H9 (cell line): ENCODE measurements at regions not wholly inside any gene's neighbourhood (a gene's known extent, or its start where the extent isn't known, plus 50 kb on each side); places are given as distances from the start of the nearest gene placed in this dataset.

ENCODE experiments used
- DNase-seq: peaks from one replicate; pipeline ENCODE4 v3.0.0-alpha.2; 2017
- H2AFZ ChIP-seq: one replicate; pipeline ENCODE4 v1.6.1; 2013; ENCODE audit warnings: mild to moderate bottlenecking, low read length, control low read depth, moderate library complexity
- H2AK5ac ChIP-seq: 2 replicates; pipeline ENCODE4 v1.6.1; 2013; ENCODE audit warnings: low read length, control low read depth, mixed read lengths; ENCODE audit not compliant: insufficient read length
- H2BK120ac ChIP-seq: one replicate; pipeline ENCODE4 v1.6.1; 2013; ENCODE audit warnings: low read depth, mild to moderate bottlenecking, low read length, control low read depth, inconsistent platforms; ENCODE audit not compliant: poor library complexity, severe bottlenecking
- H2BK12ac ChIP-seq: 2 replicates; pipeline ENCODE4 v1.6.1; 2013; ENCODE audit warnings: low read length, control low read depth, mixed read lengths, low read depth; ENCODE audit not compliant: insufficient read length
- H2BK15ac ChIP-seq: 2 replicates; pipeline ENCODE4 v1.6.1; 2013; ENCODE audit warnings: low read depth, low read length, control low read depth
- H2BK20ac ChIP-seq: one replicate; pipeline ENCODE4 v1.6.1; 2013; ENCODE audit warnings: low read depth, mild to moderate bottlenecking, low read length, control low read depth, inconsistent platforms; ENCODE audit not compliant: poor library complexity, severe bottlenecking
- H2BK5ac ChIP-seq: 2 replicates; pipeline ENCODE4 v1.6.1; 2013; ENCODE audit warnings: low read length, control low read depth, mixed read lengths; ENCODE audit not compliant: insufficient read length
- H3K14ac ChIP-seq: 2 replicates; pipeline ENCODE4 v1.6.1; 2013; ENCODE audit warnings: low read length, control low read depth; ENCODE audit not compliant: insufficient read depth
- H3K18ac ChIP-seq: 2 replicates; pipeline ENCODE4 v1.6.1; 2013; ENCODE audit warnings: low read depth, mild to moderate bottlenecking, mixed read lengths, low read length, control low read depth; ENCODE audit not compliant: insufficient read length
- H3K23ac ChIP-seq: 2 replicates; pipeline ENCODE4 v1.6.1; 2013; ENCODE audit warnings: low read length, control low read depth, mixed read lengths, low read depth; ENCODE audit not compliant: insufficient read length
- H3K23me2 ChIP-seq: 2 replicates; pipeline ENCODE4 v1.6.1; 2013; ENCODE audit warnings: low read depth, mild to moderate bottlenecking, mixed read lengths, low read length, control low read depth; ENCODE audit not compliant: insufficient read length, poor library complexity, severe bottlenecking
- H3K27ac ChIP-seq: 2 replicates; pipeline ENCODE4 v1.5.1; 2013; ENCODE audit warnings: low read length, control low read depth, mixed read lengths, low read depth; ENCODE audit not compliant: insufficient read length
- H3K27me3 ChIP-seq: 2 replicates; pipeline ENCODE4 v1.6.1; 2013; ENCODE audit warnings: low read length, control low read depth, inconsistent platforms; ENCODE audit not compliant: insufficient read depth
- H3K4ac ChIP-seq: 2 replicates; pipeline ENCODE4 v1.6.1; 2013; ENCODE audit warnings: low read depth, mild to moderate bottlenecking, control low read depth, inconsistent platforms, low read length, moderate library complexity
- H3K4me1 ChIP-seq: 2 replicates; pipeline ENCODE4 v1.6.1; 2013; ENCODE audit warnings: low read length, control low read depth, inconsistent platforms; ENCODE audit not compliant: insufficient read depth
- H3K4me2 ChIP-seq: 2 replicates; pipeline ENCODE4 v1.6.1; 2013; ENCODE audit warnings: low read length, control low read depth, mixed read lengths; ENCODE audit not compliant: insufficient read length, insufficient read depth
- H3K56ac ChIP-seq: 2 replicates; pipeline ENCODE4 v1.6.1; 2013; ENCODE audit warnings: low read depth, mild to moderate bottlenecking, mixed read lengths, low read length, control low read depth; ENCODE audit not compliant: insufficient read length
- H3K79me1 ChIP-seq: 2 replicates; pipeline ENCODE4 v1.6.1; 2013; ENCODE audit warnings: low read depth, mild to moderate bottlenecking, moderate library complexity, low read length, control low read depth, inconsistent platforms; ENCODE audit not compliant: insufficient read depth, poor library complexity, severe bottlenecking
- H3K79me2 ChIP-seq: 2 replicates; pipeline ENCODE4 v1.6.1; 2013; ENCODE audit warnings: low read length, control low read depth, inconsistent platforms; ENCODE audit not compliant: insufficient read depth
- H3K9ac ChIP-seq: 2 replicates; pipeline ENCODE4 v1.6.1; 2013; ENCODE audit warnings: low read length, control low read depth, mixed read lengths; ENCODE audit not compliant: insufficient read length; ENCODE audit errors: extremely low read depth
- H3K9me3 ChIP-seq: one replicate; pipeline ENCODE4 v1.6.1; 2013; ENCODE audit warnings: low read depth, low read length, inconsistent platforms; ENCODE audit not compliant: control insufficient read depth
- H3T11ph ChIP-seq: one replicate; pipeline ENCODE4 v1.6.1; 2013; ENCODE audit warnings: mild to moderate bottlenecking, low read length, control low read depth, inconsistent platforms
- H4K20me1 ChIP-seq: one replicate; pipeline ENCODE4 v1.6.1; 2013; ENCODE audit not compliant: control insufficient read depth, insufficient read length, insufficient read depth
- H4K5ac ChIP-seq: 2 replicates; pipeline ENCODE4 v1.6.1; 2013; ENCODE audit warnings: low read depth, mild to moderate bottlenecking, mixed read lengths, low read length, control low read depth; ENCODE audit not compliant: insufficient read length
- H4K8ac ChIP-seq: replicated peaks from 2 replicates; pipeline ENCODE4 v1.6.1; 2013; ENCODE audit warnings: low read length, control low read depth, mixed read lengths, low read depth; ENCODE audit not compliant: insufficient read length
- H4K91ac ChIP-seq: 2 replicates; pipeline ENCODE4 v1.6.1; 2013; ENCODE audit warnings: low read depth, mild to moderate bottlenecking, moderate library complexity, mixed read lengths, low read length, control low read depth; ENCODE audit not compliant: insufficient read length
- H3K27ac Mint-ChIP-seq, 3 experiments: 2 replicates in 2 of 3; 3 replicates in 1 of 3; pipeline ENCODE4 v1.8.0; 2020 to 2021; ENCODE audit warnings: mixed read lengths in 3 of 3, mild to moderate bottlenecking in 1 of 3, moderate library complexity in 1 of 3
- H3K27me3 Mint-ChIP-seq: 2 replicates; pipeline ENCODE4 v1.8.0; 2021; ENCODE audit warnings: low read depth, mild to moderate bottlenecking, moderate library complexity, mixed read lengths
- H3K36me3 Mint-ChIP-seq, 3 experiments: 2 replicates in 2 of 3; 3 replicates in 1 of 3; pipeline ENCODE4 v1.8.0; 2020 to 2021; ENCODE audit warnings: low read depth in 3 of 3, mixed read lengths in 3 of 3; ENCODE audit not compliant: insufficient read depth in 1 of 3
- H3K4me1 Mint-ChIP-seq, 2 experiments: 2 replicates each; pipeline ENCODE4 v1.8.0; 2020; ENCODE audit warnings: mixed read lengths in 2 of 2
- H3K4me3 Mint-ChIP-seq, 2 experiments: 2 replicates in 1 of 2; 3 replicates in 1 of 2; pipeline ENCODE4 v1.8.0; 2020 to 2021; ENCODE audit warnings: mild to moderate bottlenecking in 2 of 2, mixed read lengths in 2 of 2, moderate library complexity in 1 of 2
- H3K9me3 Mint-ChIP-seq, 2 experiments: 2 replicates in 1 of 2; 3 replicates in 1 of 2; pipeline ENCODE4 v1.8.0; 2020; ENCODE audit warnings: mild to moderate bottlenecking in 2 of 2, mixed read lengths in 2 of 2, moderate library complexity in 1 of 2
- CTCF ChIP-seq: fragments of 200-600 bp; sonication (generic); conservative IDR thresholded peaks from 3 replicates; pipeline ENCODE4 v1.8.0; 2021; ENCODE audit warnings: antibody characterized with exemption, mild to moderate bottlenecking
- WGBS: extraction: QIAGEN DNeasy Blood & Tissue Kit; methylation state at CpG from one replicate; pipeline ENCODE4 v1.1.7; 2013; ENCODE audit warnings: missing lambda C conversion rate, low lambda C conversion rate, mixed read lengths; ENCODE audit not compliant: insufficient read length; ENCODE audit errors: extremely low coverage; 5-methylcytosine and 5-hydroxymethylcytosine counted together

GRCh38 chr18:35852786-35853185 is 119.7 kb upstream of the RMP24 start:
- Histone ChIP-seq H3K23me2 (no peaks in the 10 kb centered on the region), H3K14ac (no peak overlapping the region), H4K8ac (no peak overlapping the region), H2BK12ac (no peak overlapping the region), H2BK120ac (no peak overlapping the region), H4K5ac (no peak overlapping the region), H2BK15ac (no peak overlapping the region), H3K79me2 (no peaks in the 10 kb centered on the region), H2AFZ (no peak overlapping the region), H3K4me2 (no peak overlapping the region), H3K18ac (no peak overlapping the region), H3K9ac (no peak overlapping the region), H3K4me1 (peaks cover 20% of the 10 kb centered on the region), H3K23ac (no peak overlapping the region), H4K20me1 (no peaks in the 10 kb centered on the region), H2BK20ac (no peak overlapping the region), H3K9me3 (no peaks in the 10 kb centered on the region), H2AK5ac (no peak overlapping the region), H3T11ph (no peak overlapping the region), H4K91ac (no peak overlapping the region), H3K79me1 (no peaks in the 10 kb centered on the region), H3K4ac (no peak overlapping the region), H2BK5ac (no peak overlapping the region), H3K56ac (no peak overlapping the region), H3K27ac (peak overlapping the region; percentile 97), H3K27me3 (no peaks in the 10 kb centered on the region)
- Mint-ChIP-seq H3K27ac (peak overlapping the region in 1 of 3 experiments; percentile 63; a peak in 3 of 7 replicates), H3K36me3 (peaks cover 8 to 22% (median 13%) of the 10 kb centered on the region in 3 experiments), H3K9me3 (peaks cover 10% of the 10 kb centered on the region in 2 experiments), H3K27me3 (no peaks in the 10 kb centered on the region), H3K4me1 (peaks cover 16 to 24% of the 10 kb centered on the region in 2 experiments), H3K4me3 (peak overlapping the region in 1 of 2 experiments; percentile 6; a peak in 1 of 5 replicates)
- no peak for DNase-seq
- WGBS = no CpG with 5 or more reads among the region's 2 CpGs
- TF ChIP-seq CTCF = no peak
